ENCODE measurements at regions not wholly inside any gene's neighbourhood (a gene's known extent, or its start where the extent isn't known, plus 50 kb on each side); places are given as distances from the start of the nearest gene placed in this dataset.

DNA sequence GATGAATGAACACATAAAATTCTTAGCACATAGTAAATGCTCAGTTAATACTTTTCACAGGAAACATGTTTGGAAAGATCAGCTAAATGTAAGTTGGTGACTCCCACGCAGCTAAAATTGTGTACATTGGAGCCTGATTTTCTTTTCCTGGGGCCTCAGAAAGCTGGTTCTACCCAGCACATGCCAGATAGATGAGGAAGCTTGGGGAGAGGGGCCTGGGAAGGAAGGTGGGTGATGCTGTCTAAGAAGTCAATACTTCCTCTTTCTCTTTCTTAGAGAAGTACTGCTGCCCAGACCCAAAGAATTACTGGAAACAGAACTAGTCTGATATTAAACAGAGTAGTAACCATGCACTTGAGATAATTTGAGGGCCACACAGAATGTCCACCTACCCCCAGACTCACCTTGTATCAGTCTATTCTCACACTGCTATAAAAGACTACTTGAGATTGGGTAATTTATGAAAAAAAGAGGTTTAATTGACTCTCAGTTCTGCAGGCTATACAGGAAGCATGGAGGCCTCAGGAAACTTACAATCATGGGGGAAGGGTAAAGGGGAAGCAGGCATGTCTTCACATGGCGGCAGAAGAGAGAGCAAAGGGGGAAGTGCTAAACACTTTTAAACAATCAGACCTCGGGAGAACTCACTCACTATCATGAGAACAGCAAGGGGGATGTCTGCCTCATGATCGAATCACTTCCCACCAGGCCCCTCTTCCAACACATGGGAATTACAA, 123.3 kb upstream of the MED13L start:
- Histone ChIP-seq H3K36me3 (ENCODE audit: low read depth) (no peaks in the 10 kb centered on the region), H3K9me3 (ENCODE audit: severe bottlenecking) (peaks cover 6% of the 10 kb centered on the region), H3K4me1 (ENCODE audit: insufficient read depth, poor library complexity, severe bottlenecking) (no peaks in the 10 kb centered on the region), H3K4me3 (ENCODE audit: severe bottlenecking) (no peak overlapping the region), H3K27ac (ENCODE audit: poor library complexity, severe bottlenecking) (no peak overlapping the region), H3K27me3 (ENCODE audit: insufficient read depth, poor library complexity, severe bottlenecking) (no peaks in the 10 kb centered on the region)
- ATAC-seq (ENCODE audit: low read depth) (no peak), DNase-seq (ENCODE audit: low spot score) (no peak)
- TF ChIP-seq, protein P1, sequence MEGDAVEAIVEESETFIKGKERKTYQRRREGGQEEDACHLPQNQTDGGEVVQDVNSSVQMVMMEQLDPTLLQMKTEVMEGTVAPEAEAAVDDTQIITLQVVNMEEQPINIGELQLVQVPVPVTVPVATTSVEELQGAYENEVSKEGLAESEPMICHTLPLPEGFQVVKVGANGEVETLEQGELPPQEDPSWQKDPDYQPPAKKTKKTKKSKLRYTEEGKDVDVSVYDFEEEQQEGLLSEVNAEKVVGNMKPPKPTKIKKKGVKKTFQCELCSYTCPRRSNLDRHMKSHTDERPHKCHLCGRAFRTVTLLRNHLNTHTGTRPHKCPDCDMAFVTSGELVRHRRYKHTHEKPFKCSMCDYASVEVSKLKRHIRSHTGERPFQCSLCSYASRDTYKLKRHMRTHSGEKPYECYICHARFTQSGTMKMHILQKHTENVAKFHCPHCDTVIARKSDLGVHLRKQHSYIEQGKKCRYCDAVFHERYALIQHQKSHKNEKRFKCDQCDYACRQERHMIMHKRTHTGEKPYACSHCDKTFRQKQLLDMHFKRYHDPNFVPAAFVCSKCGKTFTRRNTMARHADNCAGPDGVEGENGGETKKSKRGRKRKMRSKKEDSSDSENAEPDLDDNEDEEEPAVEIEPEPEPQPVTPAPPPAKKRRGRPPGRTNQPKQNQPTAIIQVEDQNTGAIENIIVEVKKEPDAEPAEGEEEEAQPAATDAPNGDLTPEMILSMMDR (IDR thresholded peaks at IDR 0.05; ENCODE audit: poor library complexity, severe bottlenecking) = no peak

DNA sequence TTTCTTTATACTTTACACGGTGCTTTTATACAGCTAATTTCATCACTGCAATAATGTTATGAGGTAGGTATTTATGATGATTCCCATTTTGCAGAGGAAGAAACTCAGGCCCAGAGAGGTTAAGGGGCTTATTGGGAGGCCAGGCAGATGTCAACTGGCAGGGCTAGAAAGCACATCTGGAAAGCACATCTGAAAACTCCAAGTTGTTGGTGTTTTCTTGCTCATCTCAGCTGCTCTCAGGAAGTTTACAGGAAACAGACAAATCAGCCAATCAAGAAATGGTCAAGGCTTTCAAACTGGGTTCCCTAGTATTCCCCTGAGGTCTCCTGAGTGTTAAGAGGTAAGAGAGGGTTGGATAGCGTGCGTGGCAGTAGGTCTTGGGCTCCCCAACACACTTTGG, 124.1 kb upstream of the MED13L start:
- DNase-seq (ENCODE audit: low spot score) = no peak
- no peak for ATAC-seq (ENCODE audit: low read depth)
- Histone ChIP-seq H3K36me3 (ENCODE audit: low read depth) (no peaks in the 10 kb centered on the region), H3K27ac (ENCODE audit: poor library complexity, severe bottlenecking) (no peak overlapping the region), H3K9me3 (ENCODE audit: severe bottlenecking) (peaks cover 6% of the 10 kb centered on the region), H3K27me3 (ENCODE audit: insufficient read depth, poor library complexity, severe bottlenecking) (no peaks in the 10 kb centered on the region), H3K4me3 (ENCODE audit: severe bottlenecking) (no peak overlapping the region), H3K4me1 (ENCODE audit: insufficient read depth, poor library complexity, severe bottlenecking) (peaks cover 3% of the 10 kb centered on the region)
- TF ChIP-seq, protein P1 (IDR thresholded peaks at IDR 0.05; ENCODE audit: poor library complexity, severe bottlenecking) = no peak

DNA sequence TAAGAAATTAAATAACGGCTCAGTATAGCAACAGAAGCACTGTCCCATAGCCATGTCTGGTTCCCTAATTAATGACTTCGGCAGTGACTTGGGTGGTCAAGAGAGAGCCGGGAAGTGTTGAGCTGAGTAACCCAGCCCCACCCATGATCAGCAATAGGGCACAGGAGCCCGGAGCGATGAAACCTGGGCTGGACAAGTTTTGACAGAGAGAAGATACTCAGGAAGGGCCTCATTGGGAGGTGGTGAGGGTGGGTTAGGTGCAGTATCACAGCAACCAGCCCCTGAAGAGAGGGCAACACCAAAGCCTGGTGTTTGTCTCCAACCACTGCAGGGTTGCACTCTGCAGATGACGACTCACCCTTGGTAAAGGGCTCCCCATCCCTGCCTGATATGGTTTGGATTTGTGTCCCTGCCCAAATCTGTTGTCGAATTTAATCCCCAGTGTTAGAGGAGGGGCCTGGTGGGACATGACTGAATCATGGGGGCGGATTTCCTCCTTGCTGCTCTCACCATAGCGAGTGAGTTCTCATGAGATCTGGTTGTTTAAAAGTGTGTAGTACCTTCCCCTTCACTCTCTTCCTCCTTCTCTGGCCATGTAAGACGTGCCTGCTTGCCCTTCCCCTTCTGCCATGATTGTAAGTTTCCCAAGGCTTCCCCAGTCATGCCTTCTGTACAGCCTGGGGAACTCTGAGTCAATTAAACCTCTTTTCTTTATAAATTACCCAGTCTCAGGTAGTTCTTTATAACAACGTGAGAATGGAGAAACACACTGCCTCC, 124.9 kb upstream of the MED13L start:
- Histone ChIP-seq H3K36me3 (ENCODE audit: low read depth) (no peaks in the 10 kb centered on the region), H3K4me1 (ENCODE audit: insufficient read depth, poor library complexity, severe bottlenecking) (peaks cover 6% of the 10 kb centered on the region), H3K27ac (ENCODE audit: poor library complexity, severe bottlenecking) (no peak overlapping the region), H3K27me3 (ENCODE audit: insufficient read depth, poor library complexity, severe bottlenecking) (no peaks in the 10 kb centered on the region), H3K4me3 (ENCODE audit: severe bottlenecking) (no peak overlapping the region), H3K9me3 (ENCODE audit: severe bottlenecking) (peaks cover 6% of the 10 kb centered on the region)
- DNase-seq (ENCODE audit: low spot score) (no peak), ATAC-seq (ENCODE audit: low read depth) (no peak)
- TF ChIP-seq, protein P1 (IDR thresholded peaks at IDR 0.05; ENCODE audit: poor library complexity, severe bottlenecking) = no peak

DNA sequence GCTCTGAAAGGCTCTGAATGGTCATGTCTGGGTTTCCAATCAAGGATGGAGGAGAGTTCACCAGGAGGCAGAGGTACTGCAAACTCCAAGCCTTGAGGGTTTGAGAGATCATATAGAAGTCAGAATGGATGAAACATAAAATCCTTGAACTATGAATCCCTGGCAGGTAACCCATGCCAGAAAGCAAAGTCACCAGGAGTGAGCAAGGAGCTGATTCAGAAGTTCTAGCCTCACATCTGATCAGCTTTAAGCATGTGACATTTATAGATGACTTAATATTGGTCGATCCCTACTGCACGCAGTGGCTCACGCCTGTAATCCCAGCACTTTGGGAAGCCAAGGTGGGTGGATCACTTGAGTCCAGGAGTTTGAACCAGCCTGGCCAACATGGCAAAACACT, 126.1 kb upstream of the MED13L start:
- peaks cover 5% of the 10 kb centered on the region for H3K9me3 ChIP-seq (ENCODE audit: severe bottlenecking)
- TF ChIP-seq, protein P1 (IDR thresholded peaks at IDR 0.05; ENCODE audit: poor library complexity, severe bottlenecking) = no peak
- ATAC-seq (ENCODE audit: low read depth) (no peak), DNase-seq (ENCODE audit: low spot score) (no peak)
- H3K4me3 ChIP-seq (ENCODE audit: severe bottlenecking) = no peak overlapping the region
- no peaks in the 10 kb centered on the region for H3K27me3 ChIP-seq (ENCODE audit: insufficient read depth, poor library complexity, severe bottlenecking)
- no peak overlapping the region for H3K27ac ChIP-seq (ENCODE audit: poor library complexity, severe bottlenecking)
- H3K4me1 ChIP-seq (ENCODE audit: insufficient read depth, poor library complexity, severe bottlenecking) = peaks cover 6% of the 10 kb centered on the region
- no peaks in the 10 kb centered on the region for H3K36me3 ChIP-seq (ENCODE audit: low read depth)

DNA sequence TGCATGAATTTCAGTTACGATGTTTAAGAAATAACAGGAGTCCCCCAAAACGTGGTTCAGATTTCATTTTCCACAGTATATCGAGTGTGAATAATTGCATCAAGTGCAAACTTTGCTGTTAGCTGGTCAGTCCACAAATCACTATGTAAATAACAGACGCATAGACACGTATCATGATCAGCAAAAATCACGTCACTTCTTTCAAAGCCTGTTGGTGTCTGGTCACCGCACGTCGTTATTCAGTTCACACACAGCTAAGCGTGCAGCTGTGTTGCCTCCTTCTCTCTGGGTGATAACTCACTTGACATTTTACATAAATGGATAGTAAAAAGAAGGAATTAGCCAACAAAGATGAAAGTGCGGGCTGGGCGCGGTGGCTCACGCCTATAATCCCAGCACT, 126.8 kb upstream of the MED13L start:
- H3K4me1 ChIP-seq (ENCODE audit: insufficient read depth, poor library complexity, severe bottlenecking) = peaks cover 6% of the 10 kb centered on the region
- no peak for DNase-seq (ENCODE audit: low spot score)
- no peaks in the 10 kb centered on the region for H3K9me3 ChIP-seq (ENCODE audit: severe bottlenecking)
- TF ChIP-seq, protein P1 (IDR thresholded peaks at IDR 0.05; ENCODE audit: poor library complexity, severe bottlenecking) = no peak
- ATAC-seq (ENCODE audit: low read depth) = no peak
- no peaks in the 10 kb centered on the region for H3K36me3 ChIP-seq (ENCODE audit: low read depth)
- H3K27ac ChIP-seq (ENCODE audit: poor library complexity, severe bottlenecking) = no peak overlapping the region
- H3K4me3 ChIP-seq (ENCODE audit: severe bottlenecking) = no peak overlapping the region
- H3K27me3 ChIP-seq (ENCODE audit: insufficient read depth, poor library complexity, severe bottlenecking) = no peaks in the 10 kb centered on the region

Data from RWPE2 (cell line).